HUES48 (cell line): ENCODE measurements at regions not wholly inside any gene's neighbourhood (a gene's known extent, or its start where the extent isn't known, plus 50 kb on each side); places are given as distances from the start of the nearest gene placed in this dataset.

Experiments used
- H3K27ac ChIP-seq: one replicate; pipeline ENCODE4 v1.7.0; 2013; ENCODE audit warnings: low read depth, low read length, inconsistent platforms
- H3K27me3 ChIP-seq: 2 replicates; pipeline ENCODE4 v1.6.1; 2013; ENCODE audit warnings: mild to moderate bottlenecking, low read length; ENCODE audit not compliant: control insufficient read depth, insufficient read depth
- H3K36me3 ChIP-seq: 2 replicates; pipeline ENCODE4 v1.6.1; 2013; ENCODE audit warnings: low read length; ENCODE audit not compliant: control insufficient read depth, insufficient read depth
- H3K4me1 ChIP-seq: 2 replicates; pipeline ENCODE4 v1.6.1; 2013; ENCODE audit warnings: mild to moderate bottlenecking, low read length; ENCODE audit not compliant: control insufficient read depth, insufficient read depth
- H3K4me3 ChIP-seq: 2 replicates; pipeline ENCODE4 v1.5.1; 2013; ENCODE audit warnings: mild to moderate bottlenecking, low read depth, low read length
- H3K9ac ChIP-seq: 2 replicates; pipeline ENCODE4 v1.6.1; 2013; ENCODE audit warnings: mild to moderate bottlenecking, low read depth, low read length, moderate library complexity
- H3K9me3 ChIP-seq: 2 replicates; pipeline ENCODE4 v1.6.1; 2013; ENCODE audit warnings: low read length; ENCODE audit not compliant: control insufficient read depth, insufficient read depth

- no peak overlapping the region for H3K27ac ChIP-seq
- H3K27me3 ChIP-seq, result no peaks in the 10 kb centered on the region
- H3K9ac ChIP-seq, result no peak overlapping the region
- no peaks in the 10 kb centered on the region for H3K4me1 ChIP-seq
- no peaks in the 10 kb centered on the region for H3K36me3 ChIP-seq
- no peaks in the 10 kb centered on the region for H3K9me3 ChIP-seq
- no peak overlapping the region for H3K4me3 ChIP-seq
Observed at GRCh38 chr6:87851674-87852299, 149.8 kb upstream of the AKIRIN2 start.

GRCh38 chr6:87848616-87849015 is 146.6 kb upstream of the AKIRIN2 start:
- no peak overlapping the region for H3K27ac ChIP-seq
- no peaks in the 10 kb centered on the region for H3K4me1 ChIP-seq
- H3K9ac ChIP-seq, result no peak overlapping the region
- no peak overlapping the region for H3K4me3 ChIP-seq
- no peaks in the 10 kb centered on the region for H3K27me3 ChIP-seq
- H3K9me3 ChIP-seq, result no peaks in the 10 kb centered on the region
- H3K36me3 ChIP-seq, result no peaks in the 10 kb centered on the region

GRCh38 chr6:87847830-87848210 is 145.8 kb upstream of the AKIRIN2 start:
- no peak overlapping the region for H3K9ac ChIP-seq
- H3K36me3 ChIP-seq, result no peaks in the 10 kb centered on the region
- H3K27ac ChIP-seq, result no peak overlapping the region
- H3K4me1 ChIP-seq, result no peaks in the 10 kb centered on the region
- H3K4me3 ChIP-seq, result no peak overlapping the region
- no peaks in the 10 kb centered on the region for H3K9me3 ChIP-seq
- H3K27me3 ChIP-seq, result no peaks in the 10 kb centered on the region

- Histone ChIP-seq H3K27me3 (no peaks in the 10 kb centered on the region), H3K9ac (no peak overlapping the region), H3K27ac (no peak overlapping the region)
Observed at GRCh38 chr6:87847135-87847829, 145.2 kb upstream of the AKIRIN2 start.

GRCh38 chr6:87846434-87846833 is 144.4 kb upstream of the AKIRIN2 start:
- Histone ChIP-seq H3K27me3 (no peaks in the 10 kb centered on the region), H3K36me3 (no peaks in the 10 kb centered on the region), H3K9ac (no peak overlapping the region), H3K4me1 (no peaks in the 10 kb centered on the region), H3K9me3 (no peaks in the 10 kb centered on the region), H3K4me3 (no peak overlapping the region), H3K27ac (no peak overlapping the region)

More at GRCh38 chr6:87847135-87847829, 145.2 kb upstream of the AKIRIN2 start:
- Histone ChIP-seq H3K4me3 (no peak overlapping the region), H3K36me3 (no peaks in the 10 kb centered on the region), H3K4me1 (no peaks in the 10 kb centered on the region), H3K9me3 (no peaks in the 10 kb centered on the region)

- H3K4me3 ChIP-seq, result no peak overlapping the region
- H3K9ac ChIP-seq, result no peak overlapping the region
Observed at GRCh38 chr6:87840324-87840723, 138.3 kb upstream of the AKIRIN2 start.

GRCh38 chr6:87837876-87838275 is 135.8 kb upstream of the AKIRIN2 start:
- no peaks in the 10 kb centered on the region for H3K9me3 ChIP-seq
- no peaks in the 10 kb centered on the region for H3K4me1 ChIP-seq
- no peak overlapping the region for H3K9ac ChIP-seq
- H3K27me3 ChIP-seq, result no peaks in the 10 kb centered on the region
- no peak overlapping the region for H3K27ac ChIP-seq
- no peaks in the 10 kb centered on the region for H3K36me3 ChIP-seq
- no peak overlapping the region for H3K4me3 ChIP-seq

More at GRCh38 chr6:87840324-87840723, 138.3 kb upstream of the AKIRIN2 start:
- Histone ChIP-seq H3K36me3 (no peaks in the 10 kb centered on the region), H3K9me3 (no peaks in the 10 kb centered on the region), H3K4me1 (no peaks in the 10 kb centered on the region), H3K27ac (no peak overlapping the region), H3K27me3 (no peaks in the 10 kb centered on the region)

- Histone ChIP-seq H3K4me3 (no peak overlapping the region), H3K27ac (no peak overlapping the region), H3K36me3 (no peaks in the 10 kb centered on the region), H3K4me1 (no peaks in the 10 kb centered on the region), H3K9ac (no peak overlapping the region), H3K27me3 (no peaks in the 10 kb centered on the region), H3K9me3 (no peaks in the 10 kb centered on the region)
Observed at GRCh38 chr6:87837444-87837843, 135.4 kb upstream of the AKIRIN2 start.

GRCh38 chr6:87832025-87832825 is 130.2 kb upstream of the AKIRIN2 start:
- Histone ChIP-seq H3K9ac (no peak overlapping the region), H3K4me3 (no peak overlapping the region)

GRCh38 chr6:87830907-87831306 is 128.9 kb upstream of the AKIRIN2 start:
- H3K4me1 ChIP-seq, result no peaks in the 10 kb centered on the region
- H3K27ac ChIP-seq, result no peak overlapping the region
- H3K36me3 ChIP-seq, result no peaks in the 10 kb centered on the region
- no peak overlapping the region for H3K4me3 ChIP-seq
- H3K9me3 ChIP-seq, result no peaks in the 10 kb centered on the region
- H3K9ac ChIP-seq, result no peak overlapping the region
- no peaks in the 10 kb centered on the region for H3K27me3 ChIP-seq

More at GRCh38 chr6:87832025-87832825, 130.2 kb upstream of the AKIRIN2 start:
- H3K27ac ChIP-seq, result no peak overlapping the region
- H3K4me1 ChIP-seq, result no peaks in the 10 kb centered on the region
- no peaks in the 10 kb centered on the region for H3K36me3 ChIP-seq
- H3K9me3 ChIP-seq, result no peaks in the 10 kb centered on the region
- no peaks in the 10 kb centered on the region for H3K27me3 ChIP-seq

GRCh38 chr6:87829622-87830121 is 127.6 kb upstream of the AKIRIN2 start:
- Histone ChIP-seq H3K4me1 (no peaks in the 10 kb centered on the region), H3K27ac (no peak overlapping the region)

More at GRCh38 chr6:87829622-87830121, 127.6 kb upstream of the AKIRIN2 start:
- Histone ChIP-seq H3K9me3 (no peaks in the 10 kb centered on the region), H3K4me3 (no peak overlapping the region), H3K36me3 (no peaks in the 10 kb centered on the region), H3K9ac (no peak overlapping the region), H3K27me3 (no peaks in the 10 kb centered on the region)
